GM12864 (cell line): ENCODE measurements at regions not wholly inside any gene's neighbourhood (a gene's known extent, or its start where the extent isn't known, plus 50 kb on each side); places are given as distances from the start of the nearest gene placed in this dataset.
"Not testable (repeated sequence)": the region's sequence is repeated elsewhere in the genome, so short reads cannot be mapped to it uniquely, and the experiment has no call there.

Experiments
- DNase-seq: peaks from one replicate; pipeline ENCODE4 v3.0.0-alpha.2; 2011; ENCODE audit warnings: low read depth
- H3K4me3 ChIP-seq: 2 replicates; pipeline ENCODE4 v1.5.1; 2011; ENCODE audit warnings: mild to moderate bottlenecking, low read depth, low read length, control low read depth
- CTCF ChIP-seq: IDR thresholded peaks from 2 replicates; pipeline ENCODE4 v1.5.1; 2011; ENCODE audit warnings: low read depth, mild to moderate bottlenecking, moderate library complexity, low read length, control low read depth, inconsistent platforms; ENCODE audit errors: missing control alignments

GRCh38 chr10:118812393-118812740, 57.6 kb upstream of the CACUL1 start:
- no peak for TF ChIP-seq CTCF
- H3K4me3 ChIP-seq: no peak overlapping the region
- no peak for DNase-seq

- H3K4me3 ChIP-seq, DNase-seq: not testable (repeated sequence)
Measured at GRCh38 chr10:118813001-118813400, 58.2 kb upstream of the CACUL1 start.

- H3K4me3 ChIP-seq: no peak overlapping the region
- DNase-seq: no peak
- no peak for TF ChIP-seq CTCF
Measured at GRCh38 chr10:118816471-118817168, 61.9 kb upstream of the CACUL1 start.

GRCh38 chr10:118817328-118818068, 62.7 kb upstream of the CACUL1 start:
- TF ChIP-seq CTCF: no peak
- H3K4me3 ChIP-seq: no peak overlapping the region
- no peak for DNase-seq

GRCh38 chr10:118818621-118819221, 64.0 kb upstream of the CACUL1 start:
- no peak overlapping the region for H3K4me3 ChIP-seq
- no peak for TF ChIP-seq CTCF
- no peak for DNase-seq

GRCh38 chr10:118820326-118821116, 65.8 kb upstream of the CACUL1 start:
- no peak for DNase-seq
- no peak for TF ChIP-seq CTCF
- no peak overlapping the region for H3K4me3 ChIP-seq
